Activated B cell treated with CpG ODN at 0.5 μM for 24 hours (primary cell): ENCODE measurements at regions not wholly inside any gene's neighbourhood (a gene's known extent, or its start where the extent isn't known, plus 50 kb on each side); places are given as distances from the start of the nearest gene placed in this dataset.

ENCODE experiments used
- ATAC-seq: fragments of 200-7000 bp; cut with Tn5 transposase; one replicate; pipeline ENCODE4 v1.10.0; 2021; ENCODE audit warnings: low read depth, mild to moderate bottlenecking, moderate library complexity
- CTCF ChIA-PET: fragments of 350-600 bp; sonication (Branson Sonifier 250); formaldehyde crosslinking; loops from one replicate; lab custom pipeline; 2021; ENCODE audit warnings: antibody characterized with exemption; lab: Charles Lee
- POLR2A ChIA-PET: fragments of 350-600 bp; sonication (Branson Sonifier 250); formaldehyde crosslinking; loops from one replicate; lab custom pipeline; 2021; ENCODE audit warnings: antibody characterized with exemption; lab: Charles Lee
- DNase-seq: peaks from one replicate; pipeline ENCODE4 v3.0.0; 2022
- H3K27ac Mint-ChIP-seq: one replicate; pipeline ENCODE4 v1.8.0; 2020; ENCODE audit warnings: mixed read lengths
- H3K27me3 Mint-ChIP-seq: one replicate; pipeline ENCODE4 v1.8.0; 2021; ENCODE audit warnings: mixed read lengths
- H3K36me3 Mint-ChIP-seq: one replicate; pipeline ENCODE4 v1.8.0; 2021; ENCODE audit warnings: low read depth, mixed read lengths
- H3K4me1 Mint-ChIP-seq: one replicate; pipeline ENCODE4 v1.8.0; 2021; ENCODE audit warnings: mixed read lengths
- H3K4me3 Mint-ChIP-seq: one replicate; pipeline ENCODE4 v1.8.0; 2020; ENCODE audit warnings: mild to moderate bottlenecking, mixed read lengths
- H3K9me3 Mint-ChIP-seq: one replicate; pipeline ENCODE4 v1.8.0; 2020; ENCODE audit warnings: mixed read lengths
- CTCF ChIP-seq: fragments of 200-600 bp; IDR thresholded peaks from one replicate; pipeline ENCODE4 v1.8.0; 2022; ENCODE audit warnings: antibody characterized with exemption, mild to moderate bottlenecking
- intact Hi-C: fragments of 100-400 bp; cut with micrococcal nuclease; formaldehyde crosslinking; loops from one replicate; pipeline ENCODE4 v1.15.1; 2024

- TF ChIP-seq CTCF = no peak
- no peak overlapping the region for H3K4me3 Mint-ChIP-seq
- ATAC-seq (no peak), DNase-seq (no peak)
- no peaks in the 10 kb centered on the region for H3K4me1 Mint-ChIP-seq
- H3K9me3 Mint-ChIP-seq = peaks cover 3% of the 10 kb centered on the region
- no peak overlapping the region for H3K27ac Mint-ChIP-seq
- intact Hi-C loops = no loop called here
- POLR2A ChIA-PET = no interaction called here
- no peaks in the 10 kb centered on the region for H3K27me3 Mint-ChIP-seq
- H3K36me3 Mint-ChIP-seq = no peaks in the 10 kb centered on the region
- CTCF ChIA-PET = no interaction called here
These were observed 364.0 kb downstream of the ZIC1 start for GRCh38 chr3:147773116-147773630.

GRCh38 chr3:147775411-147775810, 366.2 kb downstream of the ZIC1 start:
- Mint-ChIP-seq H3K36me3 (no peaks in the 10 kb centered on the region), H3K27me3 (no peaks in the 10 kb centered on the region), H3K9me3 (no peaks in the 10 kb centered on the region), H3K27ac (no peak overlapping the region), H3K4me3 (no peak overlapping the region), H3K4me1 (no peaks in the 10 kb centered on the region)
- ChIA-PET CTCF (no interaction called here), POLR2A (no interaction called here)
- no peak for DNase-seq
- intact Hi-C loops = no loop called here
- TF ChIP-seq CTCF = no peak
- ATAC-seq = no peak

- no peaks in the 10 kb centered on the region for H3K27me3 Mint-ChIP-seq
- DNase-seq (no peak), ATAC-seq (no peak)
- H3K4me1 Mint-ChIP-seq = no peaks in the 10 kb centered on the region
- CTCF ChIA-PET = no interaction called here
- no peak overlapping the region for H3K4me3 Mint-ChIP-seq
- TF ChIP-seq CTCF = no peak
- intact Hi-C loops = no loop called here
- no peak overlapping the region for H3K27ac Mint-ChIP-seq
- POLR2A ChIA-PET = no interaction called here
- no peaks in the 10 kb centered on the region for H3K9me3 Mint-ChIP-seq
- no peaks in the 10 kb centered on the region for H3K36me3 Mint-ChIP-seq
These were observed 366.8 kb downstream of the ZIC1 start for GRCh38 chr3:147775816-147776530.

GRCh38 chr3:147793841-147794240, 384.7 kb downstream of the ZIC1 start:
- no peak for TF ChIP-seq CTCF
- Mint-ChIP-seq H3K36me3 (no peaks in the 10 kb centered on the region), H3K27ac (no peak overlapping the region), H3K9me3 (no peaks in the 10 kb centered on the region), H3K27me3 (no peaks in the 10 kb centered on the region), H3K4me3 (no peak overlapping the region), H3K4me1 (no peaks in the 10 kb centered on the region)
- no peak for ATAC-seq
- CTCF ChIA-PET = no interaction called here
- POLR2A ChIA-PET = no interaction called here
- intact Hi-C loops = no loop called here
- no peak for DNase-seq

GRCh38 chr3:147794596-147794995, 385.4 kb downstream of the ZIC1 start:
- Mint-ChIP-seq H3K27ac (no peak overlapping the region), H3K4me1 (no peaks in the 10 kb centered on the region), H3K36me3 (no peaks in the 10 kb centered on the region), H3K27me3 (no peaks in the 10 kb centered on the region), H3K9me3 (no peaks in the 10 kb centered on the region), H3K4me3 (no peak overlapping the region)
- POLR2A ChIA-PET = no interaction called here
- DNase-seq (no peak), ATAC-seq (no peak)
- TF ChIP-seq CTCF = no peak
- intact Hi-C loops = no loop called here
- CTCF ChIA-PET = no interaction called here
